ENCODE measurements at regions not wholly inside any gene's neighbourhood (a gene's known extent, or its start where the extent isn't known, plus 50 kb on each side); places are given as distances from the start of the nearest gene placed in this dataset.

GRCh38 chr14:89030921-89031320 is 206.5 kb downstream of the TTC8 start:
- no peak for DNase-seq
- Histone ChIP-seq H3K79me1 (ENCODE audit: low read depth in 1 of 2, low read length in 2 of 2) (no peaks in the 10 kb centered on the region), H3K27me3 (ENCODE audit: control insufficient read depth, insufficient read depth, low read length) (no peaks in the 10 kb centered on the region; the same call in 1 of the 2 replicates), H3K4ac (ENCODE audit: low read depth, low read length) (no peak overlapping the region), H4K5ac (ENCODE audit: low read depth, low read length) (no peak overlapping the region), H3K4me3 (ENCODE audit: insufficient read depth, low read depth, low read length) (no peak overlapping the region), H4K20me1 (ENCODE audit: insufficient read depth, low read length) (no peaks in the 10 kb centered on the region), H2AK5ac (ENCODE audit: low read depth, low read length) (no peak overlapping the region), H3K4me2 (ENCODE audit: low read depth, low read length) (no peak overlapping the region), H3K56ac (ENCODE audit: extremely low read depth, insufficient read depth, low read length) (no peak overlapping the region), H2BK5ac (ENCODE audit: low read depth, low read length, poor library complexity, severe bottlenecking) (no peak overlapping the region), H3K9ac (ENCODE audit: low read depth, low read length) (no peak overlapping the region), H3K18ac (ENCODE audit: low read depth, low read length) (no peak overlapping the region), H4K91ac (ENCODE audit: insufficient read depth, low read depth, low read length) (no peak overlapping the region), H2BK120ac (ENCODE audit: low read depth, low read length) (no peak overlapping the region), H3K36me3 (ENCODE audit: control insufficient read depth, insufficient read depth, low read length) (no peaks in the 10 kb centered on the region), H3K9me3 (ENCODE audit: control insufficient read depth, insufficient read depth, low read length) (peaks cover 2% of the 10 kb centered on the region), H3K4me1 (ENCODE audit: control insufficient read depth, insufficient read depth, low read length) (peaks cover under 1% of the 10 kb centered on the region), H2BK20ac (ENCODE audit: low read depth, low read length) (no peak overlapping the region), H2AK9ac (replicated peaks; ENCODE audit: low read depth, low read length, poor library complexity) (peak overlapping the region; percentile 57), H2AFZ (replicated peaks; ENCODE audit: low read length, poor library complexity) (no peak overlapping the region), H3K9me1 (ENCODE audit: insufficient read depth, low read length) (0 out of 2 replicates have a peak, but pooled peaks cover 1% of the 10 kb centered on the region), H3K14ac (replicated peaks; ENCODE audit: low read depth, low read length) (no peak overlapping the region), H3K27ac (ENCODE audit: insufficient read depth, low read length) (no peak overlapping the region), H3K23ac (ENCODE audit: low read depth, low read length) (no peak overlapping the region), H4K8ac (ENCODE audit: low read depth in 2 of 2, low read length in 2 of 2) (no peak overlapping the region), H2BK15ac (ENCODE audit: low read depth, low read length) (no peak overlapping the region)
- dilution Hi-C loops (cut with HindIII; ENCODE audit: low sequenced_read_pairs, unreplicated experiment) (no loop called here), intact Hi-C loops (cut with micrococcal nuclease) (no loop called here), in situ Hi-C loops (cut with MboI; ENCODE audit: low sequenced_read_pairs) (loop anchor here (25.0 kb wide), 1 partner anchor 731 kb away; no protein-coding TSS in a partner anchor)
- TF ChIP-seq RFX5 (IDR thresholded peaks at IDR 0.05; ENCODE audit: low read depth, low read length) = no peak
- TF ChIP-seq SMC3 (IDR thresholded peaks at IDR 0.05; ENCODE audit: low read depth, low read length) = no peak
- no peak for TF ChIP-seq CHD1 (IDR thresholded peaks at IDR 0.05; ENCODE audit: low read depth, low read length)
- no peak for TF ChIP-seq MXI1 (IDR thresholded peaks at IDR 0.05; ENCODE audit: borderline replicate concordance, low read depth, low read length)
- no peak for TF ChIP-seq CTCF (conservative IDR thresholded peaks at IDR 0.05; ENCODE audit: low read depth, low read length)
- no peak for TF ChIP-seq ELK1 (IDR thresholded peaks at IDR 0.05; ENCODE audit: borderline replicate concordance, low read depth, low read length)
- TF ChIP-seq CEBPB (IDR thresholded peaks at IDR 0.05; ENCODE audit: low read depth, low read length) = no peak
- no peak for TF ChIP-seq NFE2L2 (IDR thresholded peaks at IDR 0.05; ENCODE audit: low read depth, low read length)
- TF ChIP-seq BHLHE40 (IDR thresholded peaks at IDR 0.05; ENCODE audit: low read depth, low read length) = no peak
- TF ChIP-seq FOS (IDR thresholded peaks at IDR 0.05; ENCODE audit: low read depth, low read length) = no peak
- no peak for TF ChIP-seq RAD21 (IDR thresholded peaks at IDR 0.05; ENCODE audit: low read length)
- no peak for ATAC-seq (ENCODE audit: low read depth)
- WGBS, 2 experiments (ENCODE audit: extremely low coverage in 2 of 2, insufficient read length in 1 of 2) = no CpG with 5 or more reads among the region's 3 CpGs
- ChIA-PET CTCF (no interaction called here), POLR2A (ENCODE audit: unreplicated experiment) (no interaction called here)
- BruUV-seq (replicated peaks) = no TSS peak

Data from IMR-90 (cell line).